Lung (tissue), 11 donors: ENCODE measurements at regions not wholly inside any gene's neighbourhood (a gene's known extent, or its start where the extent isn't known, plus 50 kb on each side); places are given as distances from the start of the nearest gene placed in this dataset.

Experiments used
- ATAC-seq: fragments of 200-7000 bp; cut with Tn5 transposase; one replicate; pipeline ENCODE4 v1.9.1; 2020; ENCODE audit warnings: moderate number of reproducible peaks; ENCODE audit not compliant: insufficient read depth, low FRiP score
- DNase-seq, 3 donors: peaks; one replicate each; pipeline ENCODE4 v3.0.0-alpha.2; 2013 to 2017
- H3K27ac ChIP-seq, 2 donors: one replicate each; pipeline ENCODE4 v1.5.1; 2013; ENCODE audit warnings: mild to moderate bottlenecking in 2 of 2, moderate library complexity in 2 of 2, control low read depth in 1 of 2, inconsistent platforms in 1 of 2, low read depth in 1 of 2, low read length in 1 of 2
- H3K27me3 ChIP-seq, 3 donors: one replicate each; pipeline ENCODE4 v1.5.1; 2013; ENCODE audit warnings: low read length in 2 of 3; ENCODE audit not compliant: control insufficient read depth in 3 of 3, insufficient read depth in 3 of 3
- H3K36me3 ChIP-seq, 4 donors: one replicate each; pipeline ENCODE4 v1.5.1; 2013; ENCODE audit warnings: low read length in 4 of 4, mild to moderate bottlenecking in 1 of 4, moderate library complexity in 1 of 4; ENCODE audit not compliant: control insufficient read depth in 4 of 4, insufficient read depth in 4 of 4
- H3K4me1 ChIP-seq, 5 donors: one replicate each; pipeline ENCODE4 v1.5.1; 2013; ENCODE audit warnings: low read length in 5 of 5, mild to moderate bottlenecking in 2 of 5, moderate library complexity in 1 of 5; ENCODE audit not compliant: control insufficient read depth in 5 of 5, insufficient read depth in 5 of 5
- H3K4me3 ChIP-seq: one replicate; pipeline ENCODE4 v1.5.1; 2013; ENCODE audit warnings: mild to moderate bottlenecking, control low read depth, moderate library complexity
- H3K9ac ChIP-seq, 2 donors: one replicate each; pipeline ENCODE4 v1.5.1; 2013; ENCODE audit warnings: low read length in 2 of 2, control low read depth in 1 of 2; ENCODE audit not compliant: insufficient read depth in 1 of 2
- H3K9me3 ChIP-seq, 4 donors: one replicate each; pipeline ENCODE4 v1.5.1; 2013; ENCODE audit warnings: low read length in 3 of 4, mild to moderate bottlenecking in 1 of 4, moderate library complexity in 1 of 4; ENCODE audit not compliant: control insufficient read depth in 4 of 4, insufficient read depth in 3 of 4
- WGBS, 2 donors: extraction: QIAGEN DNeasy Blood & Tissue Kit; methylation state at CpG; one replicate each; pipeline ENCODE4 v1.1.7; 2013; 5-methylcytosine and 5-hydroxymethylcytosine counted together
- TF ChIP-seq, protein P1 (sequence below): IDR thresholded peaks from 2 replicates; pipeline ENCODE4 v1.5.1; 2012; ENCODE audit warnings: mild to moderate bottlenecking; ENCODE audit errors: control extremely low read depth, extremely low read depth
- donor health status: control.
- donor health status: control.
- donor health status: Bipolar disorder and iron deficiency.
- donor health status: healthy.
- donor health status: DM: yes; HTN: yes; CAD: no.

DNA sequence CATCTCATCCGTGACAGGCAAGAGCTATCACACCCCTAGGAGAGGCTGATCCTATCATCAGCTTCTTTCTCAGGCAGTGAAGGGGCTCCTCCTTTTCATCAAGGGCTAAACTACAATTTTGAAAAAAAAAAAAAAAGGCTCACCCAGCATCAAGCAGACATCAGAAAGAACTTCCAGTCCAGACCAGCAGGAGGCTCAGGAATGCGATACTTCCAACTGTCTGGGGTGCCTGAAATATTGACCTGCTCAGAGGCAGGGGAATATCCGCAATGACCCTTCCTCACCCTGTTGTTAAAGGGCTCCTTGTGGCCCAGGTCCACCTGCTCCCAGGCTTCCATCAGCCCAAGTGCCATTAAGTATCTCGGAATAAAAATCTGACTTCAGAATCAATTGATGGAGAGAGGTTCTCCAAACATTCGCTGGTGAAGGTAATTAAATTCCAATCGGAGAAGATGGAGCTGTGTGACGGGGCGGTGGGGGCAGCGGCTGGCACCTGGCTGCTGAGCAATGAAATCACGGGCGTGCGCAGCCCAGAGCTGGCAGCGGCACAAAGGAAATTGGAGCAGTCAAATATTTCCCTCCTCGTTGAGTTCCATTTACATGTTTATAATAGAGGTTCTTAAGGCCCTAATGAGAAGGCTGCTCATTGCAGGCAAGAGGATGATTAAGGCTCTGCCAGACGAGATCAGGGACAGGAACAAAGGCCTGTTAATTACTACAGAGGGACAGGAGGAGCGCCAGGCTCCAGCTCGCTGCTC, 69.0 kb upstream of the THY1 start:
- 63 to 69% methylated on average over 17 of the region's 17 CpGs for WGBS, 2 donors
- no peak overlapping the region for H3K27ac ChIP-seq
- TF ChIP-seq, protein P1, sequence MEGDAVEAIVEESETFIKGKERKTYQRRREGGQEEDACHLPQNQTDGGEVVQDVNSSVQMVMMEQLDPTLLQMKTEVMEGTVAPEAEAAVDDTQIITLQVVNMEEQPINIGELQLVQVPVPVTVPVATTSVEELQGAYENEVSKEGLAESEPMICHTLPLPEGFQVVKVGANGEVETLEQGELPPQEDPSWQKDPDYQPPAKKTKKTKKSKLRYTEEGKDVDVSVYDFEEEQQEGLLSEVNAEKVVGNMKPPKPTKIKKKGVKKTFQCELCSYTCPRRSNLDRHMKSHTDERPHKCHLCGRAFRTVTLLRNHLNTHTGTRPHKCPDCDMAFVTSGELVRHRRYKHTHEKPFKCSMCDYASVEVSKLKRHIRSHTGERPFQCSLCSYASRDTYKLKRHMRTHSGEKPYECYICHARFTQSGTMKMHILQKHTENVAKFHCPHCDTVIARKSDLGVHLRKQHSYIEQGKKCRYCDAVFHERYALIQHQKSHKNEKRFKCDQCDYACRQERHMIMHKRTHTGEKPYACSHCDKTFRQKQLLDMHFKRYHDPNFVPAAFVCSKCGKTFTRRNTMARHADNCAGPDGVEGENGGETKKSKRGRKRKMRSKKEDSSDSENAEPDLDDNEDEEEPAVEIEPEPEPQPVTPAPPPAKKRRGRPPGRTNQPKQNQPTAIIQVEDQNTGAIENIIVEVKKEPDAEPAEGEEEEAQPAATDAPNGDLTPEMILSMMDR = no peak
- DNase-seq (no peak), ATAC-seq (no peak)
- H3K9me3 ChIP-seq = no peaks in the 10 kb centered on the region
- no peak overlapping the region for H3K9ac ChIP-seq
- no peaks in the 10 kb centered on the region for H3K36me3 ChIP-seq
- no peak overlapping the region for H3K4me3 ChIP-seq
- peaks cover 0 to 10% (median 0%) of the 10 kb centered on the region in 3 donors for H3K27me3 ChIP-seq
- no peaks in the 10 kb centered on the region for H3K4me1 ChIP-seq

DNA sequence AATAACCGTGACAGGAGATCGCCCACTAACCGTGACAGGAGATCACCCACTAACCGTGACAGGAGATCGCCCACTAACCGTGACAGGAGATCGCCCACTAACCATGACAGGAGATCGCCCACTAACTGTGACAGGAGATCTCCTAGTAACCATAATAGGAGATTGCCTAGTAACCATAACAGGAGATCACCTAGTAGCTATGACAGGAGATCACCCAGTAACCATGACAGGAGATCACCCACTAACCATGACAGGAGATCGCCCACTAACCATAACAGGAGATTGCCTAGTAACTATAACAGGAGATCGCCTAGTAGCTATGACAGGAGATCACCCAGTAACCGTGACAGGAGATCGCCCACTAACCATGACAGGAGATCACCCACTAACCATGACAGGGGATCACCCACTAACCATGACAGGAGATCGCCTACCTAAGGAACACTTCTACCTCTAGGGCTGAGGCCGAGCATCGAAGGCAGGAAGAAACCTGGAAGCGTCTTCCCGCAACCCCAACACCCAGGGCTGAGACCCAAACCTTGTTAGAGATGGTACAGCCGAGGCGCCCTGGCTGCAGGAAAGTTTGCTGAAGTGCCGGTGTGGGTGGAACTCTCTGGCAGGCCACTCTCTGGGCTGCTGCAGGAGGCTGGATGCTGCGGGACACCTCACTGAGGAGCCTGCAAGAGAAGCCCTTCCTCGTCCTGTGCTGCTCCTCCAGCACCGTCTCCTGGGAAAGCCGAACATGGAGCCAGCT, 67.5 kb upstream of the THY1 start:
- ATAC-seq = no peak
- peaks cover 0 to 8% (median 2%) of the 10 kb centered on the region in 3 donors for H3K27me3 ChIP-seq
- H3K27ac ChIP-seq = no peak overlapping the region
- H3K4me1 ChIP-seq = no peaks in the 10 kb centered on the region
- no peaks in the 10 kb centered on the region for H3K36me3 ChIP-seq
- no peaks in the 10 kb centered on the region for H3K9me3 ChIP-seq
- TF ChIP-seq, protein P1 = no peak
- H3K9ac ChIP-seq = no peak overlapping the region
- no peak for DNase-seq
- WGBS, 2 donors = 89% methylated on average over 24 of the region's 24 CpGs
- no peak overlapping the region for H3K4me3 ChIP-seq

DNA sequence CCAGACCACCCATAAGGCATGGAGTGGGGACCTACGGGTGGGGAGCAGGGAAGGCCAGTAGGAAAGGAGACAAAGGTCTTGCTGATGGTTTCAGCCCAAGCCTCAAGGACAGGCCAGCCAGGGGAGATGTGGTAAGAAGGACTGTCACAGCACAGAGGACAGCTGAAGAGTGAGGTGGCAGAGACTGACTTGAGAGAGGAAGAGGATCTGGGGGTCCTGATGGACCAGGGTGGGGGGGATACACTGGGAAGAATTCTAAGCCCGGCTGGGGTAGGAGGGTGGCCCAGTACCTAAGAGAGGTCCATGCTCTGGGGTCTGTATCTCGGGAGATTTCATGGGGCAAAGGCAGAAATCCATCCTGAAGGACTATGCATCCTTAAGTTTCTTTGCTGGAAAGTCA, 66.1 kb upstream of the THY1 start:
- no peaks in the 10 kb centered on the region for H3K4me1 ChIP-seq
- no peak overlapping the region for H3K9ac ChIP-seq
- H3K4me3 ChIP-seq = no peak overlapping the region
- ATAC-seq = no peak
- H3K9me3 ChIP-seq = no peaks in the 10 kb centered on the region
- peaks cover 0 to 8% (median 2%) of the 10 kb centered on the region in 3 donors for H3K27me3 ChIP-seq
- TF ChIP-seq, protein P1 = no peak
- 84 to 96% methylated on average over 3 of the region's 3 CpGs for WGBS, 2 donors
- no peaks in the 10 kb centered on the region for H3K36me3 ChIP-seq
- H3K27ac ChIP-seq = no peak overlapping the region
- no peak for DNase-seq
